ENCODE measurements at regions not wholly inside any gene's neighbourhood (a gene's known extent, or its start where the extent isn't known, plus 50 kb on each side); places are given as distances from the start of the nearest gene placed in this dataset.
"Not testable (repeated sequence)": the region's sequence is repeated elsewhere in the genome, so short reads cannot be mapped to it uniquely, and the experiment has no call there.

DNA sequence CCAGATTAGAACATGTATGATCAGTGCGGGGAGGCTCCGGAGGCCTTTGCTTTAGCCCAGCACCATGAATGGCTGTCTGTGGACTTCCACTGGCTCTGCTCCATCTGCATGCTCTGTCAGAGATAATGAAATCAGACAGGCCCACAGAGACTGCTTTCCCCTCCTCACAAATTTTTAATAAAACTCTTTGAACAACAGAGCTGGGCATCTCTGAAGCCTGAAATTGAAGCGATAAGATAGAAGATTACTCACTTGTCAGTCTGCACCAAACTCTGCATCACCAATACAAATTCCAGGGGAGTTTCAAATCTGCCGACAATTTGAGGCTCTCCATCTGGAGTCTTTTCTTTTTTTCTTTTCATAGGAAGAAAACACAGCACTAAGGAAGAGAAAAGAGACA lies 110.0 kb downstream of the DYRK2 start:
- DNase-seq (ENCODE audit: low read depth in 2 of 3, low spot score in 2 of 3) = no peak

GRCh38 chr12:67759829-67760228 lies 111.3 kb downstream of the DYRK2 start:
- no peak for DNase-seq (ENCODE audit: low read depth in 2 of 3, low spot score in 2 of 3)

DNA sequence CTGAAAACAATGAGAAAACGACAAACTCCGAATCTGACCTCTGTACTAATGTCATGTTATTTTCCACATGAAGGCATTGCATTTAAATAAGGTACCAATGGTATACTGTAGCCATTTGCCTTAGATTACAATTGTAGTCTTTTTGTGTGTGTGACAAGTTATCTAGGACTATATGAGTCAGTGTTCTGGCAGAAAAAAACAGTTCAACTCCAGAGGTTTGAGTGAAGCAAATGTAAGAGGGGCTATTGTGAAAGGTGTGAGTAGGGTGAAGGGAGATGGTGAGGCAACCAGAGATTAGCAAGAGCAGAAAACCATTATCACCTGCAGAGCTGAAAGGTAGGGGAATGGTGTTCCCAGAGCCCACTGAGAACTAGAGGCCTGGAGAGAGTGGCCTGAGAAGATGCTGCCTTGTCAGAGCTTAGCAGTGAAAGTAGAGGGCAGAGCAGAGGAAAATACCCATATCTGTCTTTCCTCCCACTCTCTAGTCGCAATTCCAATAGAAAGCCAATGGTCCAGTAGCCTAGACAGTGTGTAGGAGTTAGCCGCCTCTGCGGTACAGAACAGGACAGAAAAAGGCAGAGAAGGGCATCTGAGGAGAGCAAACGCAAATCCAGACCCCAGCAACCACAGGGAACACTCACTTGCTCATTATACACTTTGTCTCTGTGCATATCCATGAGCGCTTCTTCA lies 112.2 kb downstream of the DYRK2 start:
- DNase-seq (ENCODE audit: low read depth in 2 of 3, low spot score in 2 of 3) = no peak

- DNase-seq (ENCODE audit: low read depth in 2 of 3, low spot score in 2 of 3) = no peak
These were observed 113.0 kb downstream of the DYRK2 start for GRCh38 chr12:67761566-67761965.

DNA sequence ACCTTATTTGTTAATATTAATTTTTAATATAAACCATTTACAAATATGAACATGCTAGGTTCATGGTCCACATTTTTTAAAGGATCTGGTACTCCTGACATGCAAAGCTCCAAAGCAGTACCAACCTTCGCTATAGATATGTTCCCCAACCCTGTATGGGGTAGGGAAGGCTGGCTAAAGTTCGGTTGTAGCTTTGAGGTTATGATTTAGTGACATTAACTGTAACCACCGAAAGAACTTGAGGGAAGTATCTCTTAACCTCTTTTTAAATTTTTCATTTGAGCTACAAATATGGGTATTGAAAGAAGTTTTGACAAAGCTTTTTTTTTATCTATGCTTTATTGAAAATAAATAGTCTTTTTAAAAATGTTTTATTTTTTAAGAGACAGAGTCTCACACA lies 115.5 kb downstream of the DYRK2 start:
- no peak for DNase-seq (ENCODE audit: low read depth in 2 of 3, low spot score in 2 of 3)

GRCh38 chr12:67764946-67765619 lies 116.5 kb downstream of the DYRK2 start:
- DNase-seq (ENCODE audit: low read depth in 2 of 3, low spot score in 2 of 3) = no peak

- DNase-seq (ENCODE audit: low read depth in 2 of 3, low spot score in 2 of 3) = no peak
These were observed 117.5 kb downstream of the DYRK2 start for GRCh38 chr12:67765776-67766766.

GRCh38 chr12:67772267-67773169 lies 124.0 kb downstream of the DYRK2 start:
- DNase-seq (ENCODE audit: low read depth in 2 of 3, low spot score in 2 of 3) = no peak

GRCh38 chr12:67773896-67774295 lies 125.4 kb downstream of the DYRK2 start:
- no peak for DNase-seq (ENCODE audit: low read depth in 2 of 3, low spot score in 2 of 3)

DNA sequence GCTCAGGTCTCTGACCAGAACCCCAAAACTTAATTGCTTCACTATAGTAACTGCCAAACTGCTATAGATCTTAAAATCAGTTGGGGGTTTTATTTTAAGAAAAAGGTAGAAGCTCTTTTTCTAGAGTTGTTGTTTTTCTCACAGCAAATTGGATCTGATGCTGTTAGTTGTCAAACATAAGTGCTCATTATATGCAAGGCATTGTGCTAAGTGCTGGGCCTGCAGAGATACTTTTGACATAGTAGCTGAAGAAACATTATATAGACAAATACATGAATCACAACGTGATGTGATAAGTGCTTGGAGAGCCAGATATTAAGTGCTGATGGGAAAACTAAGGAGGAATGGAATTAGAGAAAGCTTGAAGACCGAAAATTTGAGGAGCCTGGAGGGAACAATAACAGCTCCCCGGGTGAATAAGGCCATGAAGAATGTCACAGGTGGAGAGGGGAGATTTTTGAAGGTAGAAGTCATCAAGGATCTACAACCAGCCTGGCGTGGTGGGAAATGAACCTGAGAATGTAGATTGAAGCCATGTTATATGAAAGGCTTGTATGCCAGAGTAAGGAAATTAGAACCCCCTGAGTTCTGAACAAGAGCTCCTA lies 126.5 kb downstream of the DYRK2 start:
- DNase-seq (ENCODE audit: low read depth in 2 of 3, low spot score in 2 of 3) = no peak

DNA sequence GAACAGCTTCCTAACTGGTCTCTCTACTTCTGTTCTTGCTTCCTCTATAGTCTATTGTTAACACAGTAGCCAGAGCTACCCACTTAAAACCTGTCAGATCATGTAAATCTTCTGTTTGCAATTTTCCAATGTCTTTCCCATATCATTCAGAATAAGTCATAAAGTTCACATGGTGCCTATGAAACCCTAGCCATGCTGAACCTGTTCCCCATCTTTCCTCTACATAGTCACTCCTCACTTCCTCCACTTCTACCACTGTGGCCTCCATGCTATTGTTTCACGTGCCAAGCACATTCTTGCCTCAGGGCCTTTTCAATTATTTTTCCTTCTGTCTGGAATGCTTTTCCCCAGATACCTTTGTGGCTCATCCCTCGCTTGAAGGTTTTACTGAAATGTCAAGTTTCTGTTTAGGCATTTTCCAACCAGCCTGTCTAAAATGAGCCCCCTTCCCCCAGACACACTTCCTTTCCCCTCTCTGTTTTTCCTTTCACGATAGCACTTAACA lies 132.1 kb downstream of the DYRK2 start:
- no peak for DNase-seq (ENCODE audit: low read depth in 2 of 3, low spot score in 2 of 3)

DNA sequence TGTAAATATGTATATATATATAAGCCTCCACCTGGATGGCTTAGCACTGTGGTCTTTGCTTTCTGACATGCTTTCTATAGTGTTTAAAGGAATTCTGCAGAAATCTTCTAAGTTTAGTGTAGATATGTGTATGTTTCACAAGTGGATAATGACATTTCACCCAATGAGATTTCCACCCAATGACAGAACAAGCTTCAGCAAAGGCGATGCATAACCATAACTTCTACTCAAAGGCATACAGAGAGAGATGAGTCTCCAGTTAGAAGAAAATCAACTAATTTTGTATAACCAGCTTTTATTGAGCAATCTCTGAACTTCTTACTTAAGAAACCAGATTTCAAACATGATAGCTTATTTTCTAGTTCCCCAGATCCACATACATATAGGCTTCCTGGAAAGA lies 134.0 kb downstream of the DYRK2 start:
- no peak for DNase-seq (ENCODE audit: low read depth in 2 of 3, low spot score in 2 of 3)

DNA sequence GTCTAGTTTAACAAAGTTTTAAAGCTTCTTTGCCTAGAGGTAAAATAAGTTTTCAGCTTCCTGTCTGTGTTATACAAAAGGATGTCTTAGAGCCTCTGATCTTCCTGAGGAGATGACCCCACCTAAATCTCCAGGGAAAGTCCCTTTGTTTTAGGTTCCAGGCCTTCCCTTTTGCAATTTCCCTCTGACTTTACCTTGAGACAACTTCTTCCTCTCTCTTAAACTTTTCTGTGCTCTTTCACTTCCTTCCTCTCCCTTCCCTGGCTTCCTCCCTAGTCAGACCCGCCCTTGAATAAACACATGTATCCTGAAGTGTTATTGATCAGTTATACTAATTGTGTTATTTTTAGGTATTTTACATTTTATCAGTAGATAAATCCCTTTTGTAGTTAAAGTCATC lies 134.8 kb downstream of the DYRK2 start:
- DNase-seq (ENCODE audit: low read depth in 2 of 3, low spot score in 2 of 3) = no peak

DNA sequence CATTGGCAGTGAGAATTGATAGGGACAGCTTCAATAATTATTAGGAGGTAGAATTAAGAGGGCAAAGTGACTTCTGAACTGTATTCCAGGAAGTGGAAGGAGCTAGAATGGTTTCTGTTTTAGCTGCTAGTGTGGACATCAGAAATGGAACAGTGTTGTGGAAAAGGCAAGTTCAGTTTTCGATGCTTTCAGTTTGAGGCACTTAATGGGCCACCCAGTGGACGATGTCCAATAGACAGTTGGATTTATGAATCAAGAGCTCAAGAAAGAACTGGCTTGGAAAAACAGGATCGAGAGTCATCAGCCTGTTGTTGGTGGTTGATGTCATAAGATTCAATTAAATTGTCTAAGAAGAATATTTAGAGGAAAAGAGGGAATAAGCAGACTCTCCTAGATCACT lies 136.3 kb downstream of the DYRK2 start:
- no peak for DNase-seq (ENCODE audit: low read depth in 2 of 3, low spot score in 2 of 3)

- DNase-seq (ENCODE audit: low read depth in 2 of 3, low spot score in 2 of 3) = no peak
These were observed 137.5 kb downstream of the DYRK2 start for GRCh38 chr12:67786086-67786485.

DNA sequence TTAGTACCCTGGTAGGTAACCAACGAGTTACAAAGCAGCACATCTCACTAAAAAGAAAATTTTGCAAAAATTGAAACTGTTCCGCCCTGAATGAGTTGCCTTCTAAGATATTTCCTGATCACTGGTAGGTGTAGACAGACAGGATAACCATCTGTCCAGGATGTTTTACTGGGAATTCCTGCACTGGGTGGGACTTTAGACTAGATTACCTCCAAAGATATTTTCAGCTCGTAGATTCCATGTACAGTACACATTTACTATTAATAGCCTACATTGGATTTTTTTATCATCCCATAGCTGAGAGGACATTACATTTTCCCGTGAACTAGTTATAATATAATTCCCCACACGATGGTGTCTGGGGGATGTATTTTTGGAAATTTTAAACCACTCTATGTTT lies 139.6 kb downstream of the DYRK2 start:
- no peak for DNase-seq (ENCODE audit: low read depth in 2 of 3, low spot score in 2 of 3)

DNA sequence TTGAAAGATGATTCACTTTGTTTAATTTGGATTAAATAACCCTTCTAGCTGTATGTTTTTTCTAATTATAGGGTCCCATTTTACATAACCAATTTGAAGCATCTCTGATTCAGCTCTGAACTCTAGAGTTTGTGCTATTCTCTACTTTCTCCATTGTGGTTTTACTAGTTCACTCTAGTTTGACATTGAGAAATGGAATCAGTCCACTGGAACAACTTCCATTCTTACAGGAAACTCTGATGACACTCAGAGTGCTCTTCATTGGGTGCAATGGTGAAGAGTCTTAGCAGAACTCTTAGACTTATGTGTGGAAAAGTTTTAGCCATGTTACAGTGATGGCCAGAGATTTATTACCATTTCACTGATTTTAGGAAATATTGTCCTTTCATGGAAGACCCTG lies 140.7 kb downstream of the DYRK2 start:
- no peak for DNase-seq (ENCODE audit: low read depth in 2 of 3, low spot score in 2 of 3)

- DNase-seq (ENCODE audit: low read depth in 2 of 3, low spot score in 2 of 3) = no peak
These were observed 142.1 kb downstream of the DYRK2 start for GRCh38 chr12:67790660-67791059.

DNA sequence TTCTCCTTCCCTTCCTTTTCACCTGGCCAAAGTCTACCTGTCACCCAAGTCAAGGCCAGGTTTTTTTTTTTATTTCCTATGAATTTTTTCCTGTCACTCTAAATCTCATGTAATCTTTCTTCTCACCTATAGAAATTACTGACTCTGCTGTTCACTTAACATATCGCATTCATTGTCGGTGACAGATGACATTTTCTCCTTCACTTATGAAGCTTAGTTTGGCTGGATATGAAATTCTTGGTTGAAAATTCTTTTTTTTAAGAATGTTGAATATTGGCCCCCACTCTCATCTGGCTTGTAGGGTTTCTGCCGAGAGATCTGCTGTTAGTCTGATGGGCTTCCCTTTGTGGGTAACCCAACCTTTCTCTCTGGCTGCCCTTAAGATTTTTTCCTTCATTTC lies 142.8 kb downstream of the DYRK2 start:
- not testable (repeated sequence) for DNase-seq (ENCODE audit: low read depth in 2 of 3, low spot score in 2 of 3)

- no peak for DNase-seq (ENCODE audit: low read depth in 2 of 3, low spot score in 2 of 3)
These were observed 143.6 kb downstream of the DYRK2 start for GRCh38 chr12:67792185-67792584.
